HG03060 (cell line): ENCODE measurements at regions not wholly inside any gene's neighbourhood (a gene's known extent, or its start where the extent isn't known, plus 50 kb on each side); places are given as distances from the start of the nearest gene placed in this dataset.

Source experiments
- ATAC-seq: cut with Tn5 transposase; IDR thresholded peaks from one replicate; pipeline ENCODE4 v1.9.1; 2021; ENCODE audit warnings: low read depth, moderate number of reproducible peaks; ENCODE audit not compliant: unreplicated experiment

DNA sequence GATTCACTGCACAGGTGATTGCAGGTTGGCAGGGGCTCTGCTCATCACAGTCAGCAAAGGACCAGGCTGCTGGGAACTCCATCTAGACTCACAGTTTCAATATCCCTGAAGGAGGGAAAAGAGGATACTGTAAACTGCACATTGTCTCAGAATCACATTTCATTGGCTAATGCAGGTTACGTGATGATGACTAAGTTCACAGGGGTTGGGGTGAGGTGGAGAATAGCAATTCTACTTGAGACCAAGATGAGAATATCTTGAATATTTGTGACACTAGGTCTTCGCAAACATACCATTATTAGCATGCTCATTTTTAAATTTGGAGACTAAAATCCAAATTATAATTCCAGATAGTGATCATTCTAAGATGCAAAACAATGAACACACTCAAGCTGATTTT, 208.5 kb upstream of the CITED2 start:
- ATAC-seq: no peak

DNA sequence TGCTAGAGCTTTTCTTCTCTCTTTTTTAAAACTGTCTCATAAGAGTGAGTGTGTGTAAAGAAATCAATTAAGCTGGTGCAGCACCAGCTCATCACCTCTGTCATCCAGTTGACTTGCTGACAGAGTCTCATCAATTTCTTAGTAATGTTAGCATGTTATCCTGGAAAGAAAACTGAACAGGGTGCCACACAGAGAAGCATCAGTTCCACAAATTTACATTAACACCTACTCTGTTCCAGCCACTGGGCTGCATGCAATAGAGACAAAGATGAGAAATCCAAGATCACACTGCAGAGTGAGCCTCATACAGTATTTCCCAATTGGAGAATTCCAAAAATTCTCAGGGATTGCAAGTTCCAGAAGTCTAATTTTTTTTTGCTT, 207.0 kb upstream of the CITED2 start:
- ATAC-seq: no peak

DNA sequence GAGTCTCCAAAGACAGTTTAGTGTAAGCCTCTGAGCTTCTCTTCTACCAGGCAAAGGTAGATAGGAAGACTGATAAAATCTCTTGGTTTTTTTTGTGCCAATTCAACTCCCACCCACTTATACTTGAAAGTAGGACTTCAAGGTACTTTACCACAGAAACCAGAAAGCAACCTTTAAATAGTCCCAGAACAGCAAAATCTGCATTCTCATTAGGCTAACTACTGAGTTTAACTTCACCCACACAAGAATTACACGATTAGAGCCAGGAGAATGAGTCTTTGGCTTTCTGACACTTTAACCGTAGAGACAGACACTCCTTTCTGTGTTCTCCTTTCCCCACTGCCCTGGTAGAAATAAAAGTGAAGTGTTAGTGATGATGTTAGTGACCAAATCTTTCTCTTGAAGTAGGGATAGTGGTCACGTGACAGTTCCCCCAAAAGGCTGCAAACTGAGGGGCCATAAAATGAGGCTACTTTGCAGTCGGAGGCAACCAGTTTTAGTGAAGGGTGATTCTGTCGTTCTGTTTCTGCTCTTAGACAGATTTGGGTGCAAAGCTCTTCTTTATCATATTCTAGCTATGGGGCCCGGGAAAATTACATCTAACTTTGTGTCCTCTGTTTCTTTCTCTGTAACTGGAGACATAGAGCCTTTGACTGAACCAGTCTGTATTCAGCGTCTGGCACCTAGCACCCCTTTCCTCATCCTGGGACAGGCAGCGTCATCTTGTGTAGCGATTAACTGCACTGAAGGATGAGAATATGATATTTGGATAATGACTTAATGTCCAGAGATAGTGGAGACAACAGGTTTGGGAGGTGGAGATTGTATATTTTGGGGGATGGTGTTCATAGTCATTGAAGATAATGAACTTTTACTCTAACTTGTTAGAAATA, 206.4 kb upstream of the CITED2 start:
- peak; percentile 93 for ATAC-seq

DNA sequence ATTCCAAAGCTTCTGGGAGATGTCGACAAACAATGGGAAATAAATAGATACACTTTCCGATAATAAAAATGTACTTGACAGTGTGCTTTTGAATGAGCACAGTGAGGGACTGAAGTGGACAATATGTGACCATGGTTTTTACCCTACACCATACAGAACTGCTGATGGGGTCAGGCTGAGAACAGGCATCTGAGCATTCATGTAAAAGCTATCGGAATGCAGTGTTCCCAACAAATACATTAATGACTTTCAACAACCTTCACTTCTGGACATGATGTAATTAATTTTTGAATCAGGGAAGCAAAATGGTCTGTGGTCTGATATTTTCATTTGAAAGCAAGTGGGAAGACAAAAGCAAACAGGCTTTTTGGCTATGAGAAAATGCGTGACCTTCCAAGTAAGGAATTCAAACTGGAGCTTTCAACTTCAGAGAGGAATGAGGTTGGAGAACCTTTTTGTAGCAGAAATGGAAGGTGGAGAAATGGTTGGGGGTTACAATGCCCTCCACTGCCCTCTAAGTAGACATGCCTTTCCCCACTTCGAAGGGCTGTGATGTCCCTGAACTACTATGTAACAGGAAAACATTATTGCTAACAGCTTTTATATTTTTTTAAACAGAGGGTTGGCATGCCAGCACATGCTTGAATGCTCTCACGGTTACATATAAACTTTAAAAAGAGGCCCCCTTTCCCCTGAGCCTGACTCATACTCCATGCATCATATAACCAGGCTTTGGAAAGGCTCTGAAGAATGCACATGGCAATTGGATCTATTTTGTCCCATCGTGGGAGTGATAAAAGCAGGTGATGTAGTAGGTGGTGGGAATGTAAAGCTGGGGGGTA, 203.5 kb upstream of the CITED2 start:
- ATAC-seq: no peak

DNA sequence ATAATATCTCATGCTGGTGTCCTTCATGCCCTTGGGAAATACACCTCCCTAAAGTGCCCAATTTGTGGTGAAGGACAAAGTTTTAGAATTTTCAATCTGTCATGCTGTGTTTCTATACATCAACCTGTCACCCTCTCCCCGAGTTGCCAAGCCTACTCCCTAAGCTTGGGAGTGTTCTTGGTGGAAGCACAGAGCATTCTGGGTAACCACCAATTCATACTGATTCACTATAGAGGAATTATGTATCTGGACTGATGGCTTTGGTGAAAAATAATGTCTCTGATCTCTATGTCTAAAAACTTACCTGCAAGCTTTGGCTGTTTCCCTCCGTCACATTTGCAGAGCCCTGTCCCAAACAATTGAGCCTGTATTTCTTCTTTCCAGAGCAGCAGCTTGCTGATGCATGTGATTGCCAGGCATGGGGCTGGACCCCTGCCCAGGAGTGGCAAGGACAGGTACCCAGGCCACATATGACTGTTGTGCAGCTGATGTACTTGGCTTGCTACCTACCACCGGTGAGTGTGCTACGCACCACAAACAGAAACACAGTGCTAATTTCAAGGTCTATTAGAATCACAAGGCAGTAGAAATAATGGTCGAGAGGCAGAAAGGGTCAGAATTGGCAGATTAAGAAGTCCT, 202.8 kb upstream of the CITED2 start:
- ATAC-seq: no peak

DNA sequence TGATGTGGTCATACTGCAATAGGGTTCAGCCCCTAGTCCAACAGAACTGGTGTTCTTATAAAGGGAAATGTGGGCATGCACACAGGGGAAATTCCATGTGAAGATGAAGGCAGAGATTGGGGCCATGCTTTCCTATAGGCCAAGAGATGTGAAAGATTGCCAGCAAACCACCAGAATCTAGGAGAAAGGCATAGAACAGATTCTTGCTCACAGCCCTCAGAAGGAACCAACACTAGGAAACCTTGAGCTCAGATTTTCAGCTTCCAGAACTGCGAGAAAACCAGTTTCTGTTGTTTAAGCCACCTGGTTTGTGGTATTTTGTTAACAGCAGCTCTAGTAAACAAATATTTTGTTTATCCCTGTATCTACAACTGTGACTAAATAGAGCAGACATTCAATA, 197.6 kb upstream of the CITED2 start:
- ATAC-seq: no peak

DNA sequence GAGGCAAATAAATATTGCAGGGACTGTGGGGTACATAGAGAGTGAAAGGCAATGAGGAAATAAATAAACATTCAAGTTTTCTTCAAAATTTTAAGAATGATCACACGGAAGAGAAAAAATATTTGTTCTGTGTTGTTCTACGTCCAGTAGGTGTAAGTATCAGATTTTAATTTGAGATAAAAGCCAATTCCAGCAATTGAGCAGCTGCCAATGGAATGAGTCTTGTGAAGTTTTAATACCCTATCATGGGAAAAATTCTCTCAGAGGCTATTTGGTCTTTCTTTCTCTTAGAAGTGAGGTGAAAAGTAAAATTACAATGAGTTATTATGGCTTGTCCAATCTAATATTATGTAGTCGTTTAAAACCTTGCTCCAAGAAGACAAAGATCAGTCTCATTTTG, 195.7 kb upstream of the CITED2 start:
- ATAC-seq: no peak

DNA sequence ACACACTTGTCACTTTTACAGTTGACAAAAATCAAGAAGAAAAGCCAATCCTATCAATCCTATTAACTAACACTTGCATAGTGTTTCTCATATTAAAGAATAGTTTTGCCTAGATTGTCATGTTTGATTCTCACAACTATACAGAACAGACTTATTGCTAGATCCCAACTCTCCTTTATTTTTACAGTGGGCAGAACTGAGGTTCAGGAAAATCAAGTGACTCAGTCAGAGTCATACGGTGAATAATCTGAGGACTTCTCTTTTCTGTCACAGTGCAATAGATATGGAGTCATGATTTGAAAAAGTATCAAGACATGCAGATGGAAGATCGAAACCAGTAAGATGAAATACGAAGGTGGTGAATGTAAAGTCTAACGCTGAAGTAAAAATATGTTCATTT, 195.1 kb upstream of the CITED2 start:
- no peak for ATAC-seq

DNA sequence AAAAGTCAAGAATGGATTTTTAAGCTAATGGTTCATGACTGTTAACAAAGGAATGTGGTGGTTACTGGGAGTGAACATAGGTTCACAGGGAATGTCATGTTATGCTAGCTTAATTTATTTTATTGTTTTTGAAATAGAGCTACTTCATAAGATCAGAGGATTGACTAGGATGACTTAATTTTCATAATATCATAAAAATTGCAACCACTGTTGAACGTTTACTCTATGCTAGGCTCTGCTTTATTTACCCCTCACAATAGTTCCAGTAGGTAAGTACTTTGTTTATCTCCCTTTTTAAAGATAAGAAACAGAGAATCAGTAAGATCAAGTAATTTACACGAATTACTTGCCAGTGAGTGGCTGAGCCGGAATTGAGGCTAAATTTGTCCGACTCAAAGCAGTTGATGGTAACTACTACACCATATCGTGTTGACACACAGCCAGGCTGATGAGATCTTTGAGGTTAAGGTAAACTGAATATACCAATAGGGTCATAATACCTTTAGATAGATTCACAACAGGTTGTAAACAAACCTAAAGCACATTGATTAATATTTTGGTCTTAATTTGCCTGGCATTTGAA, 194.6 kb upstream of the CITED2 start:
- no peak for ATAC-seq

DNA sequence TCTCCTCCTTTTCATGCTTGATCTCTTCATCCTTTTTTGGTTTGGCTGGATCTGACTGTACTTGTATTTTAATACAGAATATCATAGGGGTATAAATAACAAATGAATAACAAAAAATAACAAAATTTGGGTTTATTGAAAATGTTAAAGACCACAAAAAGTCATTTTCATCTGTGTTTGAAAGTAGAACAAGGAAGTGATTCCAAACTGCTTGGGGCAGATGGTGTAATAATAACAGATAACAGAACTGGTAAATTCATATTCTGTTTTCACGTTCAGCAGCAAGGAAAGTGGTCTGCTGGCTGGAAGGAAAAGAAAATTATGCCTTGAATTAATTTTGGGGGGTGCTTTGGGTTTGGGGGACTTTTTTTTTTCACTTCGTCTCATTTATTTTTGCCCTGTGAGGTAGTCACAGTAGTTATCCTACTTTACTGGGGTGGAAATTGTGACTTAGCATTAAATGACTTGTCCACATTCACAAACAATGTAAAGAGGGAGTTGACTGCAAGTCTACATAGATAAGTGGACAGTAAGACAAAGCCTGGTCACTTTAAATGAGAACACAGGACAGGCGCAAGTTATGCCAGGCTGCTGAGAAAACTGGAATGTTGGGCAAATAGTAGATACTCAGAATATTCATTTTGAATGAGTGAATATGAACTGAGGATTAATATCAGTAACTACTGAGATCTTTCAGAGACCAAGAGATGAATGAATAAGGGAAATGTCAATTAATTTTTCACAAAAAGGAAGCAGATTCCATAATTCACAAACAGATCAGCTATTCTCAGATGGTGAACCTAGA, 193.9 kb upstream of the CITED2 start:
- no peak for ATAC-seq

DNA sequence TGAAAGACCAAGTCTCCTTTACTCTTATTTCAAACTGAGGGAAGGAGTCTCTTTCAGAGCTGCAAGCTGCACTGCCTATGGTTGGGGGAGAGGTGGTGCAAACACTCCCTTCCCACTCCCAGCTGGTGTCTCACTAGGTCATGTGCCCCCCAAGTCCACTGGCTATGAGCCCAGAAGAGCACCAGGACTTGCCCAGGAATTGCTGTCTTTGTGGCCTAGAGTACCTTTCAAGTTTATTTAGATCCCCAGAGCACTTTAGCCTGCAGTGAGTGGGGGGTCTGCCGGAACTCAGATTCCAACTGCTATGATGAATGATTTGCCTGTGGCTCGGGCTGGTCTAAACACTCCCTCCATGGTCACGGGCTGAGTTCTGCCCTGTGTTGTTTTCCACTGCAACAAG, 192.6 kb upstream of the CITED2 start:
- ATAC-seq: no peak

DNA sequence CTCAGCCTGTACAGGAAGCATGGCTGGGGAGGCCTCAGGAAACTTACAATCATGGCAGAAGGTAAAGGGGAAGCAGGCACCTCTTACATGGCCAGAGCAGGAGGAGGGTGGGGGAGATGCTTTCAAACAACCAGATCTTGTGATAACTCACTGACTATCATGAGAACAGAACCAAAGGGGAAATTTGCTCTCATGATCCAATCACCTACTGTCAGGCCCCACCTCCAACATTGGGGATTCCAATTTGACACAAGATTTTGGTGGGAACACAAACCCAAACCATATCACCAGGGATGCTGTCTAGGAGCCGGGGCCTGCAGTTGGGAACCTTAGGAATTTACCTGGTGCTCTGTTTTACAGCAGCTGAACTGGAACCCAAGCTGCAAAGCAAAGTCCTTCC, 191.1 kb upstream of the CITED2 start:
- no peak for ATAC-seq

DNA sequence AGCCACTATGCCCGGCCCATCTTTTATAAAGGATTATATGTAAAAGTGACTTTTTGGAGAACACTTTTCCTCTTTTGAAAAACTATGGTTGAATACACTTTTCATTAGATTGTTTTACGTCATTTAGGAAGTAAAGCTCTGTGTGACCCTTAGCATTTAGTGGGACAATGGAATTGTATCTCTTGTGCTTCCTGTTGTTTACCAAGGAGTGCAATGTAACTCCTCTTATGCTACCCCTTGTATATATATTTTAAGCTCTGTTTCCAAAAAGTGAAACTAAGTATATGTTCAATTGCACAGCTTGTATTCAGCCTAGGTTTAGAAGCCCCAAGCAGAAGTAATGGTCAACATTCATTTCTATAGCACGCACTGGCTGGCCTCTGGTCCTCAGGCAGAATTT, 183.1 kb upstream of the CITED2 start:
- ATAC-seq: no peak

DNA sequence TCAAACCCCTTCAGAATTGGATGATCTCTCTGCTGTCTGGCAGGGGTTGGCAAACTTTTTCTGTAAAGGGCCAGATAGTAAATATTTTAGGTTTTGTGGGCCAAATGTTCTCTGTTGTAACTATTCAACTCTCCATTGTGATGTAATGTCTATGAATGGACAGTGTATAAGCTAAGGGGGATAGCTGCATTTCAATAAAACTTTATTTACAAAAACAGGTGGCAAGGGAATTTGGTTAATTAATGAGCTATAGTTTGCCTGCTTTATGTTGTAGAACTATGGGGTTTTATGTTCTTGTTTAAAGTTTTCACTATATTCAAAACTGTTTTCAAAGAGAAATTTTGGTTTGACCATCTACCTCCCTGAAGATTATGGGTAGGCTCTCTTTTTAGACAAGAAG, 182.1 kb upstream of the CITED2 start:
- no peak for ATAC-seq

DNA sequence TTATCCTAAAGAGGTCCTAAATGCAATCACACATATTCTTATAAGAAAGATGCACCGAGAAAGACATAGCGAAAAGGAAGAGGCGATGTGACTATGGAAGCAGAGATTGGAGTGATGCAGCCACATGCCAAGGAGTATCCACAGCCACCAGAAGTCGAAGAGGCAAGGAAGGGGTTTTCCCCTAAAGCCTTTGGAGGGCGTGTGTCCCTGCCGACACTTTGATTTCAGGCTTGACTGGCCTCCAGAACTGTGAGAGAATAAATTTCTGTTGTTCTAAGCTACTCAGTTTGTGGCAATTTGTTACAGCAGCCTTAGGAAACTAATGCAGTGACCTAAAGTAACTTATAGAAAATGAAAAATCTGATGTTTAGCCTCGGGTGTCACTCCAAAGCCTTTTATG, 179.5 kb upstream of the CITED2 start:
- ATAC-seq: no peak

DNA sequence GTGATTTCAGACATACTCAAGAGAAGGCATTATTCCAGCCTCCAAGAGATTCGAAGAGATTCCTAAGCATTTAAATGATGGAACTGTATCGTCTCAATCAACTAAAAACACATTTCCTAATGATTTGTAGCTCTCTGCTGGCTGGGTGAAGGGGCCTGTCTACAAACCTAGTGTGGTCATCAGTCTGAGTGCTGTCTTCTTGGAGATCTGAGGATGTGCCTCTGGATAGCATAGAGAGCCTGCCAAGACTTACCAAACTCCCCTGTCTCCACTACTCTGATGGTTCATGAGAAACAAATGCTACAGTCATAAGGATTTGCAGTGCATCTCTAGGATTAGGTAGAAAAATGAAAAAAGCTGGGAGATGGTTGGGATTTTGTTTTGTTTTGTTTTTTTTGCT, 176.9 kb upstream of the CITED2 start:
- ATAC-seq: no peak

DNA sequence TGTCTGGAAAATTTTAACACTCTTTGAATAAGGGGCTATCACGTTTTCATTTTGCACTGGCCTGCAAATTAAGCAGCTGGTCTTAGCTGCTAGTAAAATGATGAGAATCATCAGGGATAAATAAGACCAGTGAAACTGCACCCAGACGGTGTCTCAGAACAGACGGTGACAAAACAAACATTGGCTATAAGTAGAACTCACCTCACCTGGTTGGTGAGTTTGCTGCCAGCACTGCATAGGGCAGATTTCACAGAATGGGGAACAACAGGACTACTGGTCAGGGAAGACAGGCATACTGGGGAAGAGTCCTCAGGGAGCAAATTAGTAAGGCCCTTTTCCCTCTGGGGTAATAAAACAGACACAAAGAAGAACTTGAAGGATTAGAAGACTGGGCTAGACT, 175.9 kb upstream of the CITED2 start:
- no peak for ATAC-seq

DNA sequence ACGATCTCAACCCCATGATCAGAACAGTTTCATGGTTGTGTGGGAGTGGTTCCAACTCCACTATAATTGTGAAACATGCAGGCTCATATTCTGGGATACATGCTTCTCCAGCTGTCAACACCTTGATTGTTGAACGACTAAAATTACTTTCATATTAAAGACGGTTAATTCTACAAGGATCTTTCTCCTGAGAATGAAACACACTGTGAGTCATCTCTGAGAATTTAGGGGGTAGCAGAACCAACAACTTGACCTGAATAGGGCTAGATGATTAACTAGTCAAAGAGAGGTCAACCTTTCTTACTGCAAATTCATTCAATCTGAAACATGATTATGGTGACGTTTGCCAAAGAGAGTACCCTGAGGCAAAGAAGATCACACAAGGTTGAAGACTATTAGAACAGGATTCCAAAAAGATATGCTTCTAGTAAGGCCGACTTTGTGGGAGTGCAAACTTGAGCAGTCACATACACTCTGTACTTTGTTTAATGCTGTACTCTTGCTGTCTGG, 175.2 kb upstream of the CITED2 start:
- no peak for ATAC-seq

DNA sequence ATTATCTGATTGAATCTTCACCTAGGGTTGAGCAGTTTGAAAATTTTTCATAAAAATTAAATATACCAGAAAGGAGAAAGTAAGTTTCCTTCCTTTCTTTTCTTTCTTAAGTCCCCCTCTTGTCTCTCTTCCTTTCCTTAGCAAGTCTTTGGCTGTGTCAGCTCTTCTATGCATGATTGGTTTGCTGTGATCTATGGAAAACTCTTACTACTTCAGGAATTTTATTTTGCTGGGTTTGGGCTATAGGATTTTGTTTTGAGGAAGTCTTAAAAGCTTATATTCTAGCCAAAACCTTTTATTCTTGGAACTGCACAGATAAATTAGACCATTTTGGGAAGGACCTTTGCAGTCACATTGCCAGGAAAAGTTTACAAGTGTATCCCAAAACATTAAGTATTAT, 173.4 kb upstream of the CITED2 start:
- no peak for ATAC-seq
